ENCODE measurements at regions not wholly inside any gene's neighbourhood (a gene's known extent, or its start where the extent isn't known, plus 50 kb on each side); places are given as distances from the start of the nearest gene placed in this dataset.
A peak's percentile ranks its signal among the peaks of the same experiment; 100 is the strongest.

GRCh38 chr12:3336606-3337311, 154.2 kb upstream of the PRMT8 start:
- FAIRE-seq, result no peak

- no peak for FAIRE-seq
Measured at GRCh38 chr12:3337944-3338343, 153.1 kb upstream of the PRMT8 start.

GRCh38 chr12:3339221-3339620, 151.8 kb upstream of the PRMT8 start:
- no peak for FAIRE-seq

GRCh38 chr12:3341594-3341993, 149.4 kb upstream of the PRMT8 start:
- FAIRE-seq, result no peak

- FAIRE-seq, result no peak
Measured at GRCh38 chr12:3342051-3342450, 149.0 kb upstream of the PRMT8 start.

GRCh38 chr12:3348055-3348454, 142.9 kb upstream of the PRMT8 start:
- FAIRE-seq, result no peak

- no peak for FAIRE-seq
Measured at GRCh38 chr12:3350432-3350831, 140.6 kb upstream of the PRMT8 start.

- no peak for FAIRE-seq
Measured at GRCh38 chr12:3351731-3352130, 139.3 kb upstream of the PRMT8 start.

- FAIRE-seq, result no peak
Measured at GRCh38 chr12:3352230-3352629, 138.8 kb upstream of the PRMT8 start.

- no peak for FAIRE-seq
Measured at GRCh38 chr12:3353621-3354020, 137.4 kb upstream of the PRMT8 start.

GRCh38 chr12:3354586-3354985, 136.4 kb upstream of the PRMT8 start:
- FAIRE-seq, result no peak

GRCh38 chr12:3355378-3355900, 135.6 kb upstream of the PRMT8 start:
- no peak for FAIRE-seq

- no peak for FAIRE-seq
Measured at GRCh38 chr12:3357950-3358525, 133.0 kb upstream of the PRMT8 start.

GRCh38 chr12:3359478-3359877, 131.5 kb upstream of the PRMT8 start:
- no peak for FAIRE-seq

GRCh38 chr12:3361146-3361545, 129.9 kb upstream of the PRMT8 start:
- no peak for FAIRE-seq

- FAIRE-seq, result peak; percentile 92
Measured at GRCh38 chr12:3362737-3363136, 128.3 kb upstream of the PRMT8 start.

GRCh38 chr12:3363608-3364007, 127.4 kb upstream of the PRMT8 start:
- no peak for FAIRE-seq

- no peak for FAIRE-seq
Measured at GRCh38 chr12:3364226-3364625, 126.8 kb upstream of the PRMT8 start.

- no peak for FAIRE-seq
Measured at GRCh38 chr12:3364661-3365462, 126.1 kb upstream of the PRMT8 start.

- no peak for FAIRE-seq
Measured at GRCh38 chr12:3365463-3366411, 125.3 kb upstream of the PRMT8 start.

GRCh38 chr12:3366451-3367110, 124.4 kb upstream of the PRMT8 start:
- no peak for FAIRE-seq

Data from islet of Langerhans (tissue), 1 donor.